ENCODE measurements at regions not wholly inside any gene's neighbourhood (a gene's known extent, or its start where the extent isn't known, plus 50 kb on each side); places are given as distances from the start of the nearest gene placed in this dataset.

GRCh38 chr18:67215686-67216085 is 300.8 kb downstream of the DSEL start:
- no peak for TF ChIP-seq TCF12 (IDR thresholded peaks at IDR 0.05; ENCODE audit: low read depth)
- TF ChIP-seq TAF1 (IDR thresholded peaks at IDR 0.05; ENCODE audit: low read depth) = no peak
- no peak for TF ChIP-seq FOXM1 (IDR thresholded peaks at IDR 0.05; ENCODE audit: borderline replicate concordance, low read depth)
- TF ChIP-seq CEBPB (IDR thresholded peaks at IDR 0.05) = no peak
- TF ChIP-seq EGR1 (IDR thresholded peaks at IDR 0.05) = no peak
- no peak for TF ChIP-seq REST (IDR thresholded peaks at IDR 0.05; ENCODE audit: low read depth)
- no peak for TF ChIP-seq USF1 (IDR thresholded peaks at IDR 0.05)
- TF ChIP-seq YY1 (IDR thresholded peaks at IDR 0.05; ENCODE audit: low read depth) = no peak
- TF ChIP-seq EP300 (IDR thresholded peaks at IDR 0.05; ENCODE audit: borderline replicate concordance) = no peak

- TF ChIP-seq YY1 (IDR thresholded peaks at IDR 0.05; ENCODE audit: low read depth) (no peak), EP300 (IDR thresholded peaks at IDR 0.05; ENCODE audit: borderline replicate concordance) (no peak), TAF1 (IDR thresholded peaks at IDR 0.05; ENCODE audit: low read depth) (no peak), FOXM1 (IDR thresholded peaks at IDR 0.05; ENCODE audit: borderline replicate concordance, low read depth) (no peak), MAX (IDR thresholded peaks at IDR 0.05) (no peak)
Observed at GRCh38 chr18:67211646-67212045, 304.9 kb downstream of the DSEL start.

GRCh38 chr18:67200665-67201064 is 315.9 kb downstream of the DSEL start:
- no peak for TF ChIP-seq REST (IDR thresholded peaks at IDR 0.05; ENCODE audit: low read depth)
- no peak for TF ChIP-seq CREB1 (IDR thresholded peaks at IDR 0.05; ENCODE audit: low read depth)
- TF ChIP-seq YY1 (IDR thresholded peaks at IDR 0.05; ENCODE audit: low read depth) = no peak
- TF ChIP-seq USF1 (IDR thresholded peaks at IDR 0.05) = no peak
- TF ChIP-seq MAX (IDR thresholded peaks at IDR 0.05) = no peak
- no peak for TF ChIP-seq TEAD4 (IDR thresholded peaks at IDR 0.05)
- no peak for TF ChIP-seq NFIC (IDR thresholded peaks at IDR 0.05)
- TF ChIP-seq TCF12 (IDR thresholded peaks at IDR 0.05; ENCODE audit: low read depth) = no peak
- no peak for TF ChIP-seq EP300 (IDR thresholded peaks at IDR 0.05; ENCODE audit: borderline replicate concordance)
- TF ChIP-seq RAD21 (IDR thresholded peaks at IDR 0.05; ENCODE audit: low read depth) = no peak
- no peak for TF ChIP-seq FOXM1 (IDR thresholded peaks at IDR 0.05; ENCODE audit: borderline replicate concordance, low read depth)

GRCh38 chr18:67199993-67200617 is 316.4 kb downstream of the DSEL start:
- TF ChIP-seq TCF12 (IDR thresholded peaks at IDR 0.05; ENCODE audit: low read depth) (no peak), RAD21 (IDR thresholded peaks at IDR 0.05; ENCODE audit: low read depth) (peak; percentile 73), FOXM1 (IDR thresholded peaks at IDR 0.05; ENCODE audit: borderline replicate concordance, low read depth) (no peak)

GRCh38 chr18:67194886-67195285 is 321.6 kb downstream of the DSEL start:
- TF ChIP-seq ZBTB7A (IDR thresholded peaks at IDR 0.05; ENCODE audit: low read depth) (no peak), EP300 (IDR thresholded peaks at IDR 0.05; ENCODE audit: borderline replicate concordance) (no peak), EGR1 (IDR thresholded peaks at IDR 0.05) (no peak), CREB1 (IDR thresholded peaks at IDR 0.05; ENCODE audit: low read depth) (no peak), USF1 (IDR thresholded peaks at IDR 0.05) (no peak), TAF1 (IDR thresholded peaks at IDR 0.05; ENCODE audit: low read depth) (no peak)

- TF ChIP-seq NFIC (IDR thresholded peaks at IDR 0.05) (no peak), EP300 (IDR thresholded peaks at IDR 0.05; ENCODE audit: borderline replicate concordance) (no peak)
Observed at GRCh38 chr18:67192535-67192934, 324.0 kb downstream of the DSEL start.
